ENCODE measurements at regions not wholly inside any gene's neighbourhood (a gene's known extent, or its start where the extent isn't known, plus 50 kb on each side); places are given as distances from the start of the nearest gene placed in this dataset.

GRCh38 chr2:18467749-18468360, 92.6 kb downstream of the RDH14 start:
- no peak for DNase-seq (ENCODE audit: low read depth in 4 of 4, low spot score in 2 of 4)

- no peak for DNase-seq (ENCODE audit: low read depth in 4 of 4, low spot score in 2 of 4)
Observed at GRCh38 chr2:18465979-18466378, 94.5 kb downstream of the RDH14 start.

- DNase-seq (ENCODE audit: low read depth in 4 of 4, low spot score in 2 of 4), result no peak
Observed at GRCh38 chr2:18464913-18465312, 95.5 kb downstream of the RDH14 start.

- no peak for DNase-seq (ENCODE audit: low read depth in 4 of 4, low spot score in 2 of 4)
Observed at GRCh38 chr2:18456026-18456425, 104.4 kb downstream of the RDH14 start.

DNA sequence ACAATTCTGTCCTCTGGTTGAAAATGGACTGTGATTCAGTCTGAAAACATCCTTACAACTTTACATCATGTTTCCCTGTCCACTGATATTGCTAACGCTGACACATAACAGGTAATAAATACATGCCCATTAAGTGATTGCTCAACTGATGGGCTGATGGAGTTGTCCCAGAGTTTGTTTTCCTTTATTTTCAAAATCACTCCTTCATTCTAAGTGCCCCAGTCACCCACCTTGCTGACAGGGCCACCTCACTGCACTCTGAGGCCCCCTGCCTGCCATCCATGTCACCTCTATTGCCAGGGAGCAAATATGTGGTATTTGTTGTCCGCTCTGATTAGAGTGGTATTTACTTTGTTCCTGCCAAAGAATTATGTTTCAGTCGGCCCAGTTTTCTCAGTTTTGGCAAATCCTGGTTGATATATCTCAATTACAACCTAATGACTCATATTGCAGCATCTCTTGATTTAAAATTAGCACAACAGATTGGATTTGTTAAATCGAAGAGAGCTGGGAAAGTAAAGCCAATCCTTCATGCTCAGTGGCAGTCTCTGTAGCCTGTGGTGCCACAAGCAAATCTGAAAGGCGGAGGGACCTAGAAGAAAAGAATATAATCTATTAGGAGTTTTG, 105.1 kb downstream of the RDH14 start:
- DNase-seq (ENCODE audit: low read depth in 4 of 4, low spot score in 2 of 4), result no peak

DNA sequence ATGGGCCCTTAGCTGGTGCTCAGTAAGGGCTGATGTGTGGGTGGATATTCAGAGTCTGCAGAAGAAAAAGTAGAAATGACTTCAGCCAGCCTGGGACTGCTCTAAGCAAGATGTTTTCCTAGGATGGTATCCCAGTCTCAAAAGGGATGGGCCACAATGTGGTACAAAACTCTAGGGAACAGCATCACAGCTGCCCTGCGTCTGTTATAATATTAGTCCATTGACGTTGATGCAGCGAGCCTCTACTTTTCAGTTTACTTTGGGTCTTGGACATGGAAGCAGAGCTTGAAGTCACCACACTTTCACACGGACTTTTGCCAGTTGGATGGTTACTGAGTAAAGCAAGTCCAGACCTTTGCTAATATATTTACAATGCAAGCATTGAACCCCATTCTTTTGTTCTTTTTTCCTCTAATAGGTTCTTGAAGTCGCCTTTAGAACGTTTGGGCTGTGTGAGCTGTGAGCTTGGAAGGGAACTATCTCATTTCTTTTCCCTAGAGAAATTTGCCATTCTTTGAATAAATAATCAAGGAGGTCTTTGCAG, 105.7 kb downstream of the RDH14 start:
- no peak for DNase-seq (ENCODE audit: low read depth in 4 of 4, low spot score in 2 of 4)

DNA sequence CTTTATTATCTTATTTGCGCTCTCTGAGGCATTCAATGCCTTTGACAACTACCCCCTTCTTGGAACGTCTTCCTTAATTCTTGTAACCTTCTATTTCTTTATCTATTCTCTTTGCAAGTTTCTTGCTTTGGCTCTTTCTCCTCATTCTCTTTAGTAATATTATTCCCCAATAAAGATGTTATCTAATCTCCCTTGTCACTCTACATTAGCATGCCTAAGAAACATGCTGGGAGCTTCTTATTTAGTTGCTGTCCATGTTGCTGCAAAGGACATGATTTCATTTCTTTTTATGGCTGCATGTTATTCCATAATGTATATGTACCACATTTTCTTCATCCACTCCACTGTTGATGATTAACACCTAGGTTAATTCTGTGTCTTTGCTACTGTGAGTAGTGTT, 113.7 kb downstream of the RDH14 start:
- DNase-seq (ENCODE audit: low read depth in 4 of 4, low spot score in 2 of 4), result no peak

DNA sequence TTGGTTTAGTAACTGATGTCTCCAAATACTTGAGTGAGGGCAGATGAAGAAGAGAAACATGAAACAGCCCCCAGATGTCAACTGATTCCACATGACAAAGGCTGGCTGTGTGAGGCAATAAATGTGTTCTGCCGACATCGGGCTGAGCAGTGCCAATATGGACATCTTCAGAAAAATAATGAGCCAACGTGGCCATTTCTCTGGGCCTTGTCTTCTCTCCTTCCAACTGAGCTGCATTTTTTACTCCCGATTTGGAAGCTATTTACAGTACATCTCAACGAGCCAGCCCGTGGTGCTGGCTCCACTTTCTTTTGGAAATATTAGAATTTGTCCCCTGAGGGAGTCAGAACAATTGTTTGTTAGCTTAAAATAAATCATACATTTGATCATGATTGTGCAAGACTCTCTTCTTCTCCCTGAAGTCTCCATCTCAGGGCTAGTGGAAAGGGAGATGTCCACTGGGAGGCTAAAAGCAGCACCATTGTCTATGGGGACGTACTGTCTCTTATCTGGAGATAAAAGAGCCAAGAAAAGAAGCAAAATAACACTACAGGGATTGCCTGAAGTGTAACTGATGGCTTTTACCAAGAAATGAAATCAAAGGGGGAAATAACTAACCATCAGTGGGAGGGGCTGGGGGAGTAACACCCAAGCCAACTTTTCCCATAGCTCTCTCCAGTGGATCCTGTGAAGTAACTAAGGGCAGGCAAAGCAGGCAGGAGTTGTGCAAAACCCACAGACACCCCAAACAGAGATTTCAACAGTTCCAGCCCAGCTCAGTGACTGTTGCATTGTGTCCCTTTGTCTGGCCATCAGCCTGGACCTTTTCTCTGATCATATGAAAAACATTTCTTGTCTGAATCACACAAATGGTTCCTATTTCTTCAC, 114.8 kb downstream of the RDH14 start:
- no peak for DNase-seq (ENCODE audit: low read depth in 4 of 4, low spot score in 2 of 4)

DNA sequence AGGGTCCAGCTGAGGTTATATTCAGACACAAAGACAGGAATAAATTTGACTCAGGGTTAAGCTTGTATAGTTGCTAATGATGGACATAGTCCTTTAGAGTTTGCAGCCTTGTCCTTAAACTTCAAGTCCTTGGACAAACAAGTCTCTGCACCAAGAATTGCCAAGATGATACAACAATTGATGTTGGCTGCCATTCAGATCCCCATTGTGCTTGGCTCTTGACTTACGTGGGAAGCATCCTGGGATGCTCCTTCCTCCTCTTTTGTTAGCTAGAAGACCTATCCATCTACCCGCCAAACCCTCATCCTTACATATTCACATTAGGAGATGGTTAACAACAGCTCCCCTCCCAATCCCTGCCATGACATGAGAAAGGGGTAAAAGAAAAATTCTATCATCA, 115.6 kb downstream of the RDH14 start:
- no peak for DNase-seq (ENCODE audit: low read depth in 4 of 4, low spot score in 2 of 4)

GRCh38 chr2:18441583-18441982, 118.9 kb downstream of the RDH14 start:
- no peak for DNase-seq (ENCODE audit: low read depth in 4 of 4, low spot score in 2 of 4)

- no peak for DNase-seq (ENCODE audit: low read depth in 4 of 4, low spot score in 2 of 4)
Observed at GRCh38 chr2:18440777-18441176, 119.7 kb downstream of the RDH14 start.

- DNase-seq (ENCODE audit: low read depth in 4 of 4, low spot score in 2 of 4), result no peak
Observed at GRCh38 chr2:18440141-18440661, 120.3 kb downstream of the RDH14 start.

GRCh38 chr2:18439716-18440115, 120.7 kb downstream of the RDH14 start:
- DNase-seq (ENCODE audit: low read depth in 4 of 4, low spot score in 2 of 4), result no peak

DNA sequence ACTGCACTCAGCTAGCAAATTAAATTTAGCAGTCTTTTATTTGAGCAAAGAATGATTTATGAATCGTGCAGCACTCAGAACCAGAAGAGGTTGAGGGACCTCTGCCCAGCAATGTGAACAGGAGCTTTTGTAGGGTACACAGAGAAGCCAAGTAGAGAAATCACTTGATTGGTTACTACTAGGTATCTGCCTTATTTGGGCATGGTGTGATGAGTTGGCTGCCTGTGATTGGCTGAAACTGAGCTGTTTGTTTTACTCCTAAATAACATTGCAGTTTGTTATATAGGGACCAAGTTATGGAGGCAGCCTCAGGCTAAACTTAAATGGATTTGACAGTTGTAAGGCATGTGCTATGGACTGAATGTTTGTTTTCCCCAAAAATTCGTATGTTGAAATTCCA, 122.5 kb downstream of the RDH14 start:
- DNase-seq (ENCODE audit: low read depth in 4 of 4, low spot score in 2 of 4), result no peak

DNA sequence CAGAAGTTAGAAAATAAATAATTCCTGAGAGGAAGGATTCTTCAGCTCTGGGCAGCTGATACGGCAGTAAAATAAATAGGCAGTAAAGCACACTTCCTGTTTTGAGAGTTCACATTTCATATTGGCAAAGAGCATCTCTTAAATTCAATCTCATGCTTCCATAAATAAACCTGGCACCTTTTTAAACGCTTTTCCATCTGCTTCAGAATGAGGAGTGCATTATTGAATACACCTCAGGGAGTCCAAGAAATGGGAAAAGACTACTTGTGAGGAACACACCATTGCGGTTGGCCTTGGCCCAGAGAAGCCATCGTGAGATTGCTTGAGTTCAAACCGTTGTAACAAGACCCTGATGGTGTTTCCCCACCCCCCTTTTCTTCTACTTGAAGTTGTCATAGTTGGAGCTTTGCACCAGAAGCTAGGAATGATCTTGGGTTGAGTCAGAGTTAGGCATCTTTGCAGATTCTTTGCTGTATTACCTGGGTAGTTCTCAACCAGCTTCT, 123.9 kb downstream of the RDH14 start:
- no peak for DNase-seq (ENCODE audit: low read depth in 4 of 4, low spot score in 2 of 4)

- peak in 3 of 4 donors; percentile 50 to 62 (median 59) for DNase-seq (ENCODE audit: low read depth in 4 of 4, low spot score in 2 of 4)
Observed at GRCh38 chr2:18435426-18436037, 124.9 kb downstream of the RDH14 start.

- no peak for DNase-seq (ENCODE audit: low read depth in 4 of 4, low spot score in 2 of 4)
Observed at GRCh38 chr2:18433872-18434271, 126.6 kb downstream of the RDH14 start.

GRCh38 chr2:18432999-18433398, 127.5 kb downstream of the RDH14 start:
- DNase-seq (ENCODE audit: low read depth in 4 of 4, low spot score in 2 of 4), result no peak

DNA sequence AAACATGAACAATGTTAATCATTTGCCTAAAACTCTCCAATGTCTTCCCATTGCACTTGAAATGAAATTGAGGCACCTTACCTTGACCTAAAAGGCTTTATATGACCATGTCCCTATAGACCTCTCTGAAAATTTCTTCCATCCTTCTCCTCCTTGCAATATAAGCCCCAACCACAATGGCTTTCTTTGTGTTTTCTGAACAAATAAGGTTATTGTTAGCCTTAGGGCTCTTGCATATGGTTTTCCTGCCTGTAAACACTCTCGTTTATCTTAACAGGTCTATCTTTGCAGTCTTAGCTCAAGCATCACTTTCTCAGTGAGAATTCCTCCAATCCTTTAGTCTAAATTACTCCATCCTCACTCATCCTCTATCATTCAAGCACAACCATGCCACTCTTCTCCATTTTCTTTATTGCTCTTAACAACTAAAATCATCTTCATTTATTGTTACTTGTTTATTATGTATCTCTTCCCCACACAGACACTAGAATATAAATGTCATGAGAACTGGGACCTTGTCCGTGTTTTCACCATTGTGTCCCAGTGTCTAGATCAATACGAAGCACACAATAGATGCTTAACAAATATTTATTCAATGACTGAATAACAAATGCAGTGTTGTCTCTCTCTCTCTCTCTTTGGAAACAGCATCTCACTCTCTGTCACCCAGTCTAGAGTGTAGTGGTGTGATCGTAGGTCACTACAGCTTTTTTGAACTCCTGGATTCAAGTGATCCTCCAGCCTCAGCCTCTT, 129.3 kb downstream of the RDH14 start:
- DNase-seq (ENCODE audit: low read depth in 4 of 4, low spot score in 2 of 4), result no peak

DNA sequence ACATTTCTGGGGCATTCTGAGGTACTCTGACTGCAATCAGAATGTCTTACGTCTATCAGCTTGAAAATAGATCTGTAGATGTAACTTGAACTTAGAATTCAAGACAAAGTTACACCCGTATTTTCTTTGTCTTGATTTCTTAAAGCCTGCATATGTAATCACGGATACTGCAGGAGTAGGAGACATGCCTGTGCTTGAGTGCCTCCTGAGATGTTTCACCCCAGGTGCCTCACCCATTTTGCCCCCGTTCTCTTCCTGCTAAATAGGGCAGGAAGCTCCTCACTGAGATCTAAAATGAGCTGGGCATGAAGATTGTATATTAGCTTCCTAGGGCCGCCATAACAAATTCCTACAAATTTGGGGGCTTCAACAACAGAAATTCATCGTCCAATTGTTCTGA, 131.9 kb downstream of the RDH14 start:
- no peak for DNase-seq (ENCODE audit: low read depth in 4 of 4, low spot score in 2 of 4)
